Stimulated activated CD8-positive, alpha-beta memory T cell treated with anti-CD3 and anti-CD28 coated beads, Interleukin-7, amount 100 ng/mL, for 48 hours (primary cell): ENCODE measurements at regions not wholly inside any gene's neighbourhood (a gene's known extent, or its start where the extent isn't known, plus 50 kb on each side); places are given as distances from the start of the nearest gene placed in this dataset.

Experiments used
- DNase-seq, 2 donors: peaks; one replicate each; pipeline ENCODE4 v3.0.0-alpha.2; 2020; ENCODE audit warnings: low read depth in 1 of 2; ENCODE audit errors: extremely low read depth in 1 of 2

GRCh38 chr9:106400950-106401349, 462.0 kb upstream of the ZNF462 start:
- no peak for DNase-seq

- DNase-seq: no peak
Measured at GRCh38 chr9:106403081-106403480, 459.9 kb upstream of the ZNF462 start.

- no peak for DNase-seq
Measured at GRCh38 chr9:106404137-106404536, 458.8 kb upstream of the ZNF462 start.

GRCh38 chr9:106405871-106406435, 457.0 kb upstream of the ZNF462 start:
- DNase-seq: no peak

GRCh38 chr9:106414042-106414441, 448.9 kb upstream of the ZNF462 start:
- no peak for DNase-seq

GRCh38 chr9:106417685-106418084, 445.3 kb upstream of the ZNF462 start:
- no peak for DNase-seq

DNA sequence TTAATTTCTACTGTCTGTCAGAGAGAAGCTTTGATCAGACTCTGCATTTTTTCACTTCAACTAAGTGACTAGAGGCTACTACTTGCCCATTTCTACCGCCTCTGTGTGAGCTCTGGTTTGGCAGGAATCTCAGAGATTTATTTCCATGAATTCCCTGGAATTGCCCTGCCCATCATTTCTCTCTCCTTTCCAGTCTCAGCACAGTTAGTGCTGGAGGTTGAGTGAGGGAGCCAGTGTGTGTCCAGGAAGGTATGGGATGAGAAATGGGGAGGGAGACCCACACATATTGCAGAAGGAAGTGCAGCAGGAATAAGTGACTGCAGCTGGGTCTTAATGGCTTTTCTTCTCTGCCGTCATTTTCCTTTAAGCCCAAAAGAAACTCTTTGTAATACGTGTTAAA, 443.1 kb upstream of the ZNF462 start:
- DNase-seq: no peak

- no peak for DNase-seq
Measured at GRCh38 chr9:106420511-106420944, 442.4 kb upstream of the ZNF462 start.

GRCh38 chr9:106421772-106422171, 441.2 kb upstream of the ZNF462 start:
- DNase-seq: no peak

- no peak for DNase-seq
Measured at GRCh38 chr9:106423575-106423974, 439.4 kb upstream of the ZNF462 start.

- no peak for DNase-seq
Measured at GRCh38 chr9:106432631-106433030, 430.3 kb upstream of the ZNF462 start.

- no peak for DNase-seq
Measured at GRCh38 chr9:106438928-106439327, 424.0 kb upstream of the ZNF462 start.

- no peak for DNase-seq
Measured at GRCh38 chr9:106441283-106441682, 421.7 kb upstream of the ZNF462 start.

DNA sequence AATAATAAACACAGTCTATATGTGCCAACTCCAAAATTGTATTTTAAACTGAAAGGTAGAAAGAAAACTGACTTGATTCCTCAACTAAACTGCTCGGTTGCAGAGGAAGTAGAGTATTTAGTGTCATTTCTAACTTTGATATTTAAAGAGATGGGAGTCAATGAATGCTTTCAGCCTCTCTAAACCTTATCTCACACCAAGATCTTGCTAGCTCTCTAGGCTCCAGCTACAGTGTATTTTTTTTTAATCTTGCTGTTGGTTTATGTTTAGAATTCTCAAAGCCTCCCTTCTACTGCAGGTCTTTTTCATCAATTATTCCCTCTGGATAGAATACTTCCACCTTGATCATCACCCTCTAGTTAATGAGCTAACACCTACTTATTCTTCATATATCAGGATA, 419.4 kb upstream of the ZNF462 start:
- no peak for DNase-seq

- no peak for DNase-seq
Measured at GRCh38 chr9:106445107-106445506, 417.9 kb upstream of the ZNF462 start.

GRCh38 chr9:106449336-106449927, 413.5 kb upstream of the ZNF462 start:
- no peak for DNase-seq

DNA sequence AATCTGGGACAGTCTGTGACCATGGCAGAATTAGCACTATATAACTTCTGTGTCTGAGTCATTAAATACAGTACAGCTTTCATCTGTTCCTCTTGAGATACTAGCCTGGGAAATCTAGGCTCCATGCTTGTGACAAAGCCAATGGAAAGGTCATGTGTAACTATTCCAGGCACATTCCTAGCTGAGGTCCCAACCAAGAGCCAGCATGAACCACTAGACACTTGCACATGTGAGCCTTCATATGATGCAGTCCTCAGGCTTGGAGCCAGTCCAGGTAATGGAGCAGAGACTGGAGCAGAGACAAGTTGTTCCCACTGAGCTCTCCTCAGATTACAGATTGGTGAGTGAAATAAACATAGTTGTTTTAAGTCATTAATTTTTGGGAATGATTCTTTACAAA, 412.4 kb upstream of the ZNF462 start:
- DNase-seq: no peak

DNA sequence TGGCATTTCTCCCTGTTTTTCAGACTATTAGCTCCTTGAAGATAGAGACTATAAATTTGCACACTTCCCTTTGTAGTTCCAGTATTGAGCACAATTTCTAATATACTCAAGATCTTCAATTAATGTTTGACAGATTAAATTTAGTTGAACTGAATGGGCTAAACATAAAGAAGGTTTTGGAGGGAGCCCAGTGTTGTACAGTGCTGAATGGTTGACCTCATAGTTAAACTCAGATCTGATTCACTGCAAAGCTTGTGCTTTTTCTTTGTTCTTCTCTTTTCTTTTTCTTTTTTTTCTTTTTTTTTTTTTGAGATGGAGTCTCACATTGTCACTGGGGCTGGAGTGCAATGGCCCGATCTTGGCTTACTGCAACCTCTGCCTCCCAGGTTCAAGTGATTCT, 411.7 kb upstream of the ZNF462 start:
- DNase-seq: no peak

DNA sequence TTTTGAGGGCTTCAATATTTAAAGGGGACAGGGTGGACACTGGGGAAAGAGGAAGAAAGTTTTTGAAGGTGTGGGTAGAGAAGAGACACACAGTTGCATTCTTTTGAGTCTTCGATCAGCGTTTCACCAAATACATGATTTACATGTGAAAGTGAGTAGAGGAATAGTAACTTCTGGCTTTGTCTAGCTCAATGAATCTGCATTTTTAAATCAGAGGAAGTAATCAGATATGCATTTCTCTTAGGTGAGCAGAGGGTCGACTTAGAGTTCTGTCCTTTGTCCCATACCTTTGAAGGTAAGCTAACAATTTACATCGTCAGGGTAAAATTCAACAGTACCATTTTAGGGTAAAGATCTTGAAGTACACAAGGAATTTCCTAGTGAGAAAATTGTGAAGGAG, 406.4 kb upstream of the ZNF462 start:
- DNase-seq: no peak

DNA sequence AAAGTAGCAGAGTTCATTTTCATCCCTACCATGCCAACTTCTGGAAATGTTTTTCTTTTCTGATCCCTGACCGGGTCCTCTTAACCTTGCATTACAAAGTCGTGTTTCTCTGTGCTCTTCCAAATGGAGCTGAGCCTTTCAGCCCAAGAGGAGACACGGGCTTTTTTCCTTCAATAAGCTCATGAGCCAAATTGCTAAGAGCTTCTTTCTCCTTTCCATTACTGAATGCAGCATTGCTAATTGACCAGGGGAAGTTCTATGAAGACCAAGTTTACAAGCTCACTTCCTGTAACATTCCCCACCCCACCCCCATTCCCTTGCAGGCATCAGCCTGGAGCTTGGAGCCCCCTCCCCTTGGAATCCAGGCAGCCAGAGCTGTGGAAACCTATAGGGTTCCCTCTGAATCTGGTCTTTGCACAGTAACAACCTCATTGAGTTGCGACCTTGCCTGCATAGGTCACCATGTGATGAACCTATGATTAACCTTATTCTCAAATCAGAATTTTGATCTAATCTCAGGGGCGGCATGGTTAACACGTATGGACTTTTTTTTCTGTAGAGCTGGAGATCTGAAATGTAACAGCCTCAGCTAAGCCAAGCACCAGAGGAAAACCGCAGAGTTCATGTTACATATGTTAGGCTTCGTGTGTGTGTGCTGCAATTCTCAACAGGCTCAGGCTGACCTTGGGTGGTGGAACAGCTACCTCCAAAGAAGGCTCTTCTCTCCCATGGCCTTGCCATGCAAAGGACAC, 395.7 kb upstream of the ZNF462 start:
- no peak for DNase-seq

GRCh38 chr9:106467865-106468164, 395.2 kb upstream of the ZNF462 start:
- no peak for DNase-seq

GRCh38 chr9:106468431-106468830, 394.5 kb upstream of the ZNF462 start:
- DNase-seq: no peak

- no peak for DNase-seq
Measured at GRCh38 chr9:106478312-106478711, 384.7 kb upstream of the ZNF462 start.
